H9 (cell line): ENCODE measurements at regions not wholly inside any gene's neighbourhood (a gene's known extent, or its start where the extent isn't known, plus 50 kb on each side); places are given as distances from the start of the nearest gene placed in this dataset.

Experiments used
- DNase-seq: peaks from one replicate; pipeline ENCODE4 v3.0.0-alpha.2; 2017
- H2AFZ ChIP-seq: one replicate; pipeline ENCODE4 v1.6.1; 2013; ENCODE audit warnings: mild to moderate bottlenecking, low read length, control low read depth, moderate library complexity
- H2AK5ac ChIP-seq: 2 replicates; pipeline ENCODE4 v1.6.1; 2013; ENCODE audit warnings: low read length, control low read depth, mixed read lengths; ENCODE audit not compliant: insufficient read length
- H2BK120ac ChIP-seq: one replicate; pipeline ENCODE4 v1.6.1; 2013; ENCODE audit warnings: low read depth, mild to moderate bottlenecking, low read length, control low read depth, inconsistent platforms; ENCODE audit not compliant: poor library complexity, severe bottlenecking
- H2BK12ac ChIP-seq: 2 replicates; pipeline ENCODE4 v1.6.1; 2013; ENCODE audit warnings: low read length, control low read depth, mixed read lengths, low read depth; ENCODE audit not compliant: insufficient read length
- H2BK15ac ChIP-seq: 2 replicates; pipeline ENCODE4 v1.6.1; 2013; ENCODE audit warnings: low read depth, low read length, control low read depth
- H2BK20ac ChIP-seq: one replicate; pipeline ENCODE4 v1.6.1; 2013; ENCODE audit warnings: low read depth, mild to moderate bottlenecking, low read length, control low read depth, inconsistent platforms; ENCODE audit not compliant: poor library complexity, severe bottlenecking
- H2BK5ac ChIP-seq: 2 replicates; pipeline ENCODE4 v1.6.1; 2013; ENCODE audit warnings: low read length, control low read depth, mixed read lengths; ENCODE audit not compliant: insufficient read length
- H3K14ac ChIP-seq: 2 replicates; pipeline ENCODE4 v1.6.1; 2013; ENCODE audit warnings: low read length, control low read depth; ENCODE audit not compliant: insufficient read depth
- H3K18ac ChIP-seq: 2 replicates; pipeline ENCODE4 v1.6.1; 2013; ENCODE audit warnings: low read depth, mild to moderate bottlenecking, mixed read lengths, low read length, control low read depth; ENCODE audit not compliant: insufficient read length
- H3K23ac ChIP-seq: 2 replicates; pipeline ENCODE4 v1.6.1; 2013; ENCODE audit warnings: low read length, control low read depth, mixed read lengths, low read depth; ENCODE audit not compliant: insufficient read length
- H3K23me2 ChIP-seq: 2 replicates; pipeline ENCODE4 v1.6.1; 2013; ENCODE audit warnings: low read depth, mild to moderate bottlenecking, mixed read lengths, low read length, control low read depth; ENCODE audit not compliant: insufficient read length, poor library complexity, severe bottlenecking
- H3K27ac ChIP-seq: 2 replicates; pipeline ENCODE4 v1.5.1; 2013; ENCODE audit warnings: low read length, control low read depth, mixed read lengths, low read depth; ENCODE audit not compliant: insufficient read length
- H3K27me3 ChIP-seq: 2 replicates; pipeline ENCODE4 v1.6.1; 2013; ENCODE audit warnings: low read length, control low read depth, inconsistent platforms; ENCODE audit not compliant: insufficient read depth
- H3K4ac ChIP-seq: 2 replicates; pipeline ENCODE4 v1.6.1; 2013; ENCODE audit warnings: low read depth, mild to moderate bottlenecking, control low read depth, inconsistent platforms, low read length, moderate library complexity
- H3K4me1 ChIP-seq: 2 replicates; pipeline ENCODE4 v1.6.1; 2013; ENCODE audit warnings: low read length, control low read depth, inconsistent platforms; ENCODE audit not compliant: insufficient read depth
- H3K4me2 ChIP-seq: 2 replicates; pipeline ENCODE4 v1.6.1; 2013; ENCODE audit warnings: low read length, control low read depth, mixed read lengths; ENCODE audit not compliant: insufficient read length, insufficient read depth
- H3K56ac ChIP-seq: 2 replicates; pipeline ENCODE4 v1.6.1; 2013; ENCODE audit warnings: low read depth, mild to moderate bottlenecking, mixed read lengths, low read length, control low read depth; ENCODE audit not compliant: insufficient read length
- H3K79me1 ChIP-seq: 2 replicates; pipeline ENCODE4 v1.6.1; 2013; ENCODE audit warnings: low read depth, mild to moderate bottlenecking, moderate library complexity, low read length, control low read depth, inconsistent platforms; ENCODE audit not compliant: insufficient read depth, poor library complexity, severe bottlenecking
- H3K79me2 ChIP-seq: 2 replicates; pipeline ENCODE4 v1.6.1; 2013; ENCODE audit warnings: low read length, control low read depth, inconsistent platforms; ENCODE audit not compliant: insufficient read depth
- H3K9ac ChIP-seq: 2 replicates; pipeline ENCODE4 v1.6.1; 2013; ENCODE audit warnings: low read length, control low read depth, mixed read lengths; ENCODE audit not compliant: insufficient read length; ENCODE audit errors: extremely low read depth
- H3K9me3 ChIP-seq: one replicate; pipeline ENCODE4 v1.6.1; 2013; ENCODE audit warnings: low read depth, low read length, inconsistent platforms; ENCODE audit not compliant: control insufficient read depth
- H3T11ph ChIP-seq: one replicate; pipeline ENCODE4 v1.6.1; 2013; ENCODE audit warnings: mild to moderate bottlenecking, low read length, control low read depth, inconsistent platforms
- H4K20me1 ChIP-seq: one replicate; pipeline ENCODE4 v1.6.1; 2013; ENCODE audit not compliant: control insufficient read depth, insufficient read length, insufficient read depth
- H4K5ac ChIP-seq: 2 replicates; pipeline ENCODE4 v1.6.1; 2013; ENCODE audit warnings: low read depth, mild to moderate bottlenecking, mixed read lengths, low read length, control low read depth; ENCODE audit not compliant: insufficient read length
- H4K8ac ChIP-seq: replicated peaks from 2 replicates; pipeline ENCODE4 v1.6.1; 2013; ENCODE audit warnings: low read length, control low read depth, mixed read lengths, low read depth; ENCODE audit not compliant: insufficient read length
- H4K91ac ChIP-seq: 2 replicates; pipeline ENCODE4 v1.6.1; 2013; ENCODE audit warnings: low read depth, mild to moderate bottlenecking, moderate library complexity, mixed read lengths, low read length, control low read depth; ENCODE audit not compliant: insufficient read length
- H3K27ac Mint-ChIP-seq, 3 experiments: 2 replicates in 2 of 3; 3 replicates in 1 of 3; pipeline ENCODE4 v1.8.0; 2020 to 2021; ENCODE audit warnings: mixed read lengths in 3 of 3, mild to moderate bottlenecking in 1 of 3, moderate library complexity in 1 of 3
- H3K27me3 Mint-ChIP-seq: 2 replicates; pipeline ENCODE4 v1.8.0; 2021; ENCODE audit warnings: low read depth, mild to moderate bottlenecking, moderate library complexity, mixed read lengths
- H3K36me3 Mint-ChIP-seq, 3 experiments: 2 replicates in 2 of 3; 3 replicates in 1 of 3; pipeline ENCODE4 v1.8.0; 2020 to 2021; ENCODE audit warnings: low read depth in 3 of 3, mixed read lengths in 3 of 3; ENCODE audit not compliant: insufficient read depth in 1 of 3
- H3K4me1 Mint-ChIP-seq, 2 experiments: 2 replicates each; pipeline ENCODE4 v1.8.0; 2020; ENCODE audit warnings: mixed read lengths in 2 of 2
- H3K4me3 Mint-ChIP-seq, 2 experiments: 2 replicates in 1 of 2; 3 replicates in 1 of 2; pipeline ENCODE4 v1.8.0; 2020 to 2021; ENCODE audit warnings: mild to moderate bottlenecking in 2 of 2, mixed read lengths in 2 of 2, moderate library complexity in 1 of 2
- H3K9me3 Mint-ChIP-seq, 2 experiments: 2 replicates in 1 of 2; 3 replicates in 1 of 2; pipeline ENCODE4 v1.8.0; 2020; ENCODE audit warnings: mild to moderate bottlenecking in 2 of 2, mixed read lengths in 2 of 2, moderate library complexity in 1 of 2
- CTCF ChIP-seq: fragments of 200-600 bp; sonication (generic); conservative IDR thresholded peaks from 3 replicates; pipeline ENCODE4 v1.8.0; 2021; ENCODE audit warnings: antibody characterized with exemption, mild to moderate bottlenecking
- WGBS: extraction: QIAGEN DNeasy Blood & Tissue Kit; methylation state at CpG from one replicate; pipeline ENCODE4 v1.1.7; 2013; ENCODE audit warnings: missing lambda C conversion rate, low lambda C conversion rate, mixed read lengths; ENCODE audit not compliant: insufficient read length; ENCODE audit errors: extremely low coverage; 5-methylcytosine and 5-hydroxymethylcytosine counted together

- Histone ChIP-seq H2BK5ac (no peak overlapping the region), H3K9me3 (no peaks in the 10 kb centered on the region), H3K4ac (no peak overlapping the region), H3K56ac (no peak overlapping the region), H3K27ac (no peak overlapping the region), H3K23ac (no peak overlapping the region), H4K20me1 (no peaks in the 10 kb centered on the region), H3K23me2 (no peaks in the 10 kb centered on the region), H3K4me1 (peaks cover 8% of the 10 kb centered on the region; the same call in 1 of the 2 replicates), H2AFZ (no peak overlapping the region), H3K4me2 (no peak overlapping the region), H3T11ph (no peak overlapping the region), H3K9ac (no peak overlapping the region), H4K8ac (no peak overlapping the region), H3K18ac (no peak overlapping the region), H3K79me1 (no peaks in the 10 kb centered on the region), H4K91ac (no peak overlapping the region), H2BK20ac (no peak overlapping the region), H3K79me2 (no peaks in the 10 kb centered on the region), H3K27me3 (no peaks in the 10 kb centered on the region), H2BK12ac (no peak overlapping the region), H3K14ac (no peak overlapping the region), H2BK120ac (no peak overlapping the region), H2BK15ac (no peak overlapping the region), H2AK5ac (no peak overlapping the region), H4K5ac (no peak overlapping the region)
- H3K9me3 Mint-ChIP-seq: no peaks in the 10 kb centered on the region; a peak in 1 of 5 replicates
- DNase-seq: no peak
- H3K27me3 Mint-ChIP-seq: peaks cover 4% of the 10 kb centered on the region; the same call in 1 of the 2 replicates
- no peaks in the 10 kb centered on the region; a peak in 1 of 7 replicates for H3K36me3 Mint-ChIP-seq
- no peak for TF ChIP-seq CTCF
- H3K4me3 Mint-ChIP-seq: no peak overlapping the region
- WGBS: no CpG with 5 or more reads among the region's 3 CpGs
- peak overlapping the region in 1 of 3 experiments; percentile 17; a peak in 2 of 7 replicates for H3K27ac Mint-ChIP-seq
- H3K4me1 Mint-ChIP-seq: peaks cover 46 to 49% of the 10 kb centered on the region in 2 experiments
Measured at GRCh38 chr16:79412783-79413225, 187.7 kb downstream of the MAF start.
